GM21447 (cell line): ENCODE measurements at regions not wholly inside any gene's neighbourhood (a gene's known extent, or its start where the extent isn't known, plus 50 kb on each side); places are given as distances from the start of the nearest gene placed in this dataset.
"Not testable (repeated sequence)": the region's sequence is repeated elsewhere in the genome, so short reads cannot be mapped to it uniquely, and the experiment has no call there.

ENCODE experiments used
- ATAC-seq: cut with Tn5 transposase; IDR thresholded peaks from one replicate; pipeline ENCODE4 v1.9.1; 2021; ENCODE audit not compliant: unreplicated experiment

- ATAC-seq, result no peak
These were observed 148.6 kb upstream of the ELL2 start for GRCh38 chr5:96110300-96110699.

- ATAC-seq, result not testable (repeated sequence)
These were observed 147.0 kb upstream of the ELL2 start for GRCh38 chr5:96108629-96109028.

- ATAC-seq, result not testable (repeated sequence)
These were observed 142.2 kb upstream of the ELL2 start for GRCh38 chr5:96103829-96104228.

- no peak for ATAC-seq
These were observed 139.9 kb upstream of the ELL2 start for GRCh38 chr5:96101358-96102089.

GRCh38 chr5:96097488-96097887 lies 135.8 kb upstream of the ELL2 start:
- not testable (repeated sequence) for ATAC-seq

- no peak for ATAC-seq
These were observed 135.1 kb upstream of the ELL2 start for GRCh38 chr5:96096724-96097123.

GRCh38 chr5:96094904-96095303 lies 133.3 kb upstream of the ELL2 start:
- ATAC-seq, result no peak

- no peak for ATAC-seq
These were observed 132.3 kb upstream of the ELL2 start for GRCh38 chr5:96093890-96094381.

GRCh38 chr5:96093340-96093739 lies 131.7 kb upstream of the ELL2 start:
- no peak for ATAC-seq

GRCh38 chr5:96091874-96092273 lies 130.2 kb upstream of the ELL2 start:
- no peak for ATAC-seq

- ATAC-seq, result no peak
These were observed 128.6 kb upstream of the ELL2 start for GRCh38 chr5:96090215-96090614.

- no peak for ATAC-seq
These were observed 127.3 kb upstream of the ELL2 start for GRCh38 chr5:96088706-96089498.

- ATAC-seq, result no peak
These were observed 126.3 kb upstream of the ELL2 start for GRCh38 chr5:96087939-96088338.

- no peak for ATAC-seq
These were observed 123.3 kb upstream of the ELL2 start for GRCh38 chr5:96084874-96085506.

- ATAC-seq, result no peak
These were observed 121.8 kb upstream of the ELL2 start for GRCh38 chr5:96083361-96083881.

GRCh38 chr5:96081276-96081858 lies 119.7 kb upstream of the ELL2 start:
- no peak for ATAC-seq

- ATAC-seq, result no peak
These were observed 118.9 kb upstream of the ELL2 start for GRCh38 chr5:96080557-96080956.

GRCh38 chr5:96079962-96080361 lies 118.3 kb upstream of the ELL2 start:
- no peak for ATAC-seq

GRCh38 chr5:96079075-96079474 lies 117.4 kb upstream of the ELL2 start:
- no peak for ATAC-seq

- ATAC-seq, result no peak
These were observed 114.8 kb upstream of the ELL2 start for GRCh38 chr5:96076451-96076850.
